ENCODE measurements at regions not wholly inside any gene's neighbourhood (a gene's known extent, or its start where the extent isn't known, plus 50 kb on each side); places are given as distances from the start of the nearest gene placed in this dataset.

GRCh38 chr9:108109927-108110690 lies 620.5 kb upstream of the KLF4 start:
- no peak overlapping the region for H3K9ac ChIP-seq (ENCODE audit: low read length)
- H2AFZ ChIP-seq (ENCODE audit: low read length) = no peak overlapping the region
- H3K9me2 ChIP-seq (ENCODE audit: low read depth, low read length) = no peaks in the 10 kb centered on the region
- no peaks in the 10 kb centered on the region for H3K79me2 ChIP-seq (ENCODE audit: insufficient read depth, low read length)
- no peaks in the 10 kb centered on the region for H3F3A ChIP-seq (ENCODE audit: insufficient read depth, low read length)
- TF ChIP-seq EZH2 (IDR thresholded peaks at IDR 0.05; ENCODE audit: borderline replicate concordance, low read length) = no peak
- no peak for TF ChIP-seq CTCF (IDR thresholded peaks at IDR 0.05; ENCODE audit: low read length)
- no peaks in the 10 kb centered on the region for H3K9me3 ChIP-seq (ENCODE audit: low read length)
- H3K27me3 ChIP-seq (ENCODE audit: insufficient read depth, low read length) = no peaks in the 10 kb centered on the region
- H4K20me1 ChIP-seq (ENCODE audit: insufficient read depth, low read length) = no peaks in the 10 kb centered on the region
- no peaks in the 10 kb centered on the region for H3K36me3 ChIP-seq (ENCODE audit: insufficient read depth, low read length)
- H3K4me2 ChIP-seq (ENCODE audit: low read length) = no peak overlapping the region
- no peaks in the 10 kb centered on the region for H3K4me1 ChIP-seq (ENCODE audit: insufficient read depth, low read length, severe bottlenecking)
- H3K4me3 ChIP-seq (ENCODE audit: low read depth, low read length, poor library complexity, severe bottlenecking) = no peak overlapping the region
- no peak overlapping the region for H3K27ac ChIP-seq (ENCODE audit: low read depth, low read length, poor library complexity, severe bottlenecking)

- Histone ChIP-seq H3K9me3 (ENCODE audit: low read length) (no peaks in the 10 kb centered on the region), H3K4me2 (ENCODE audit: low read length) (no peak overlapping the region), H3K79me2 (ENCODE audit: insufficient read depth, low read length) (no peaks in the 10 kb centered on the region), H3K36me3 (ENCODE audit: insufficient read depth, low read length) (no peaks in the 10 kb centered on the region), H3K9me2 (ENCODE audit: low read depth, low read length) (no peaks in the 10 kb centered on the region), H3K27me3 (ENCODE audit: insufficient read depth, low read length) (no peaks in the 10 kb centered on the region), H2AFZ (ENCODE audit: low read length) (no peak overlapping the region), H3K27ac (ENCODE audit: low read depth, low read length, poor library complexity, severe bottlenecking) (no peak overlapping the region), H3K9ac (ENCODE audit: low read length) (no peak overlapping the region), H4K20me1 (ENCODE audit: insufficient read depth, low read length) (no peaks in the 10 kb centered on the region), H3F3A (ENCODE audit: insufficient read depth, low read length) (no peaks in the 10 kb centered on the region), H3K4me1 (ENCODE audit: insufficient read depth, low read length, severe bottlenecking) (no peaks in the 10 kb centered on the region), H3K4me3 (ENCODE audit: low read depth, low read length, poor library complexity, severe bottlenecking) (no peak overlapping the region)
- no peak for TF ChIP-seq EZH2 (IDR thresholded peaks at IDR 0.05; ENCODE audit: borderline replicate concordance, low read length)
- no peak for TF ChIP-seq CTCF (IDR thresholded peaks at IDR 0.05; ENCODE audit: low read length)
Measured at GRCh38 chr9:108108852-108109448, 619.4 kb upstream of the KLF4 start.

- Histone ChIP-seq H3K9me3 (ENCODE audit: low read length) (no peaks in the 10 kb centered on the region), H2AFZ (ENCODE audit: low read length) (no peak overlapping the region)
Measured at GRCh38 chr9:108108280-108108851, 618.8 kb upstream of the KLF4 start.

More at GRCh38 chr9:108108280-108108851, 618.8 kb upstream of the KLF4 start:
- Histone ChIP-seq H3K4me1 (ENCODE audit: insufficient read depth, low read length, severe bottlenecking) (no peaks in the 10 kb centered on the region), H3K79me2 (ENCODE audit: insufficient read depth, low read length) (no peaks in the 10 kb centered on the region), H3K9ac (ENCODE audit: low read length) (no peak overlapping the region), H3K36me3 (ENCODE audit: insufficient read depth, low read length) (no peaks in the 10 kb centered on the region), H3K27ac (ENCODE audit: low read depth, low read length, poor library complexity, severe bottlenecking) (no peak overlapping the region), H3K9me2 (ENCODE audit: low read depth, low read length) (no peaks in the 10 kb centered on the region), H3F3A (ENCODE audit: insufficient read depth, low read length) (no peaks in the 10 kb centered on the region), H3K27me3 (ENCODE audit: insufficient read depth, low read length) (no peaks in the 10 kb centered on the region), H3K4me3 (ENCODE audit: low read depth, low read length, poor library complexity, severe bottlenecking) (no peak overlapping the region), H4K20me1 (ENCODE audit: insufficient read depth, low read length) (no peaks in the 10 kb centered on the region), H3K4me2 (ENCODE audit: low read length) (no peak overlapping the region)
- TF ChIP-seq EZH2 (IDR thresholded peaks at IDR 0.05; ENCODE audit: borderline replicate concordance, low read length) (no peak), CTCF (IDR thresholded peaks at IDR 0.05; ENCODE audit: low read length) (no peak)

Measured in OCI-LY1 (cell line).